ENCODE measurements at regions not wholly inside any gene's neighbourhood (a gene's known extent, or its start where the extent isn't known, plus 50 kb on each side); places are given as distances from the start of the nearest gene placed in this dataset.

GRCh38 chrX:18032486-18033221 lies 171.6 kb upstream of the RAI2 start:
- TF ChIP-seq PRDM15 (CRISPR knock-in tag; IDR thresholded peaks at IDR 0.05) (no peak), FOS (IDR thresholded peaks at IDR 0.05; ENCODE audit: borderline replicate concordance, extremely low read depth, insufficient read length) (no peak), RFX5 (IDR thresholded peaks at IDR 0.05; ENCODE audit: low read depth, low read length) (no peak), CTCF (IDR thresholded peaks at IDR 0.05 in 2 of 3, conservative IDR thresholded peaks at IDR 0.05 in 1 of 3; ENCODE audit: control insufficient read depth in 2 of 3, extremely low read depth in 1 of 3, insufficient read depth in 1 of 3, low read depth in 3 of 3, low read length in 3 of 3) (no peak), DPF2 (IDR thresholded peaks at IDR 0.05) (no peak)
